ENCODE measurements at regions not wholly inside any gene's neighbourhood (a gene's known extent, or its start where the extent isn't known, plus 50 kb on each side); places are given as distances from the start of the nearest gene placed in this dataset.

- no peaks in the 10 kb centered on the region for H4K20me1 ChIP-seq (replicated peaks; ENCODE audit: control insufficient read depth, extremely low read depth, insufficient read depth, low read length)
- H3K36me3 ChIP-seq (ENCODE audit: control insufficient read depth in 2 of 2, extremely low read depth in 1 of 2, insufficient read depth in 2 of 2, low read length in 2 of 2): no peaks in the 10 kb centered on the region
- CTCF ChIA-PET: no interaction called here
- no peaks in the 10 kb centered on the region for H3K4me1 ChIP-seq (ENCODE audit: control insufficient read depth, extremely low read depth, insufficient read depth, low read length)
- DNase-seq (ENCODE audit: low read depth, low spot score) (no peak), FAIRE-seq (peak; percentile 37)
- dilution Hi-C loops (cut with MboI; ENCODE audit: extremely low pct_ligation_motif_present, low sequenced_read_pairs): no loop called here
- no peaks in the 10 kb centered on the region for H3K27me3 ChIP-seq (ENCODE audit: control insufficient read depth in 2 of 2, insufficient read depth in 2 of 2, low read length in 2 of 2)
- no TSS peak for BruUV-seq (replicated peaks)
- intact Hi-C loops (cut with micrococcal nuclease): no loop called here
- H3K9me1 ChIP-seq (replicated peaks; ENCODE audit: control insufficient read depth, extremely low read depth, insufficient read depth, low read length): no peaks in the 10 kb centered on the region
- H2AFZ ChIP-seq (ENCODE audit: low read depth, low read length): no peak overlapping the region
- peaks cover 3% of the 10 kb centered on the region for H3K9me3 ChIP-seq (replicated peaks; ENCODE audit: control insufficient read depth, insufficient read depth, low read length)
- TF ChIP-seq EZH2 (IDR thresholded peaks at IDR 0.05; ENCODE audit: borderline replicate concordance, low read depth, low read length, severe bottlenecking): no peak
- no peak for TF ChIP-seq MYC (IDR thresholded peaks at IDR 0.05; ENCODE audit: low read depth, low read length)
- TF ChIP-seq POLR2A (IDR thresholded peaks at IDR 0.05; ENCODE audit: low read depth, low read length): no peak
- no peak for TF ChIP-seq CTCF (IDR thresholded peaks at IDR 0.05; ENCODE audit: extremely low read depth in 1 of 2, insufficient read depth in 1 of 2, low read depth in 1 of 2, low read length in 2 of 2)
- TF ChIP-seq MAX (IDR thresholded peaks at IDR 0.05; ENCODE audit: insufficient read depth, insufficient read length): no peak
- TF ChIP-seq GATA2 (IDR thresholded peaks at IDR 0.05; ENCODE audit: insufficient read depth, insufficient read length, low read depth, low read length): no peak
- no peak for TF ChIP-seq JUN (IDR thresholded peaks at IDR 0.05; ENCODE audit: borderline replicate concordance, insufficient read depth, insufficient read length, low read depth)
- TF ChIP-seq FOS (IDR thresholded peaks at IDR 0.05; ENCODE audit: borderline replicate concordance, insufficient read depth, low read length): no peak
- no peak for TF ChIP-seq POLR2AphosphoS5 (IDR thresholded peaks at IDR 0.05; ENCODE audit: insufficient read depth, low read depth, low read length)
- no peak overlapping the region for H3K27ac ChIP-seq (ENCODE audit: insufficient read depth, low read depth, low read length)
- POLR2A ChIA-PET: no interaction called here
- H3K79me2 ChIP-seq (ENCODE audit: control insufficient read depth, insufficient read depth, low read length): no peaks in the 10 kb centered on the region
- no peak overlapping the region for H3K4me3 ChIP-seq (replicated peaks in 1 of 3; ENCODE audit: insufficient read depth in 1 of 3, low read depth in 1 of 3, low read length in 3 of 3)
- no peak overlapping the region for H3K4me2 ChIP-seq (ENCODE audit: insufficient read depth, low read length)
- no peak overlapping the region for H3K9ac ChIP-seq (replicated peaks; ENCODE audit: extremely low read depth, insufficient read depth, low read length)
These were observed 166.8 kb downstream of the IRX2 start for GRCh38 chr5:2584579-2585269.

All from endothelial cell of umbilical vein (primary cell).